Gastroesophageal sphincter (tissue), 3 donors: ENCODE measurements at regions not wholly inside any gene's neighbourhood (a gene's known extent, or its start where the extent isn't known, plus 50 kb on each side); places are given as distances from the start of the nearest gene placed in this dataset.

Experiments used
- POLR2A ChIP-seq, 2 donors: fragments of 450-650 bp; IDR thresholded peaks; one replicate each; pipeline ENCODE4 v1.6.1; 2017; ENCODE audit warnings: antibody characterized with exemption in 2 of 2, mild to moderate bottlenecking in 2 of 2, moderate library complexity in 1 of 2
- TF ChIP-seq, protein P1 (sequence below), 4 experiments: fragments of 200-600 bp in 2 of 4; fragments of 450-650 bp in 2 of 4; sonication (generic) in 1 of 4; IDR thresholded peaks; one replicate each; pipeline ENCODE4 v1.5.1; 2017 to 2019; ENCODE audit warnings: antibody characterized with exemption in 4 of 4, mild to moderate bottlenecking in 2 of 4, moderate library complexity in 2 of 4

DNA sequence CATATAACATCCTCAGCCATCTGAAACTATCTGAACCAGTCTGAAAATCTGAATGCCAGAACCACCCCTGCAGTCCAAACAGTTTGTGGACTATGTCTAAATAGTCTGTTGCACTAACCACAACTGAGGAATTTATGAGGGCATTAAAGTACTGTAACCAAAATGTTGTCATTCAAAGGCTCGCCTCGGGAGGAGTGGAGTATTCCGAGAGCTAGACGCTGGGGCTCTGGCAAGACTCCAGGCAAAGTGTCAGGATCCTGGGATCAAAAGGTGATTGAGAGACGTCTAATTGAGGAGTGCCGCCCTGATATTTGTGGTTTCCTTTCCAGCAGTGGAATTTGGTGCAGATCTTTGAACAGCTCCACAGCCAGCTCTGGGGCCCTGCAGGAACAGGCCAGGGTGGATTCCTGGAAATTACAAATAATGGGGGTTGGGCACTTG, 142.9 kb upstream of the MYOCD start:
- TF ChIP-seq, protein P1, sequence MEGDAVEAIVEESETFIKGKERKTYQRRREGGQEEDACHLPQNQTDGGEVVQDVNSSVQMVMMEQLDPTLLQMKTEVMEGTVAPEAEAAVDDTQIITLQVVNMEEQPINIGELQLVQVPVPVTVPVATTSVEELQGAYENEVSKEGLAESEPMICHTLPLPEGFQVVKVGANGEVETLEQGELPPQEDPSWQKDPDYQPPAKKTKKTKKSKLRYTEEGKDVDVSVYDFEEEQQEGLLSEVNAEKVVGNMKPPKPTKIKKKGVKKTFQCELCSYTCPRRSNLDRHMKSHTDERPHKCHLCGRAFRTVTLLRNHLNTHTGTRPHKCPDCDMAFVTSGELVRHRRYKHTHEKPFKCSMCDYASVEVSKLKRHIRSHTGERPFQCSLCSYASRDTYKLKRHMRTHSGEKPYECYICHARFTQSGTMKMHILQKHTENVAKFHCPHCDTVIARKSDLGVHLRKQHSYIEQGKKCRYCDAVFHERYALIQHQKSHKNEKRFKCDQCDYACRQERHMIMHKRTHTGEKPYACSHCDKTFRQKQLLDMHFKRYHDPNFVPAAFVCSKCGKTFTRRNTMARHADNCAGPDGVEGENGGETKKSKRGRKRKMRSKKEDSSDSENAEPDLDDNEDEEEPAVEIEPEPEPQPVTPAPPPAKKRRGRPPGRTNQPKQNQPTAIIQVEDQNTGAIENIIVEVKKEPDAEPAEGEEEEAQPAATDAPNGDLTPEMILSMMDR (IDR thresholded peaks at IDR 0.05) = no peak
- TF ChIP-seq POLR2A (IDR thresholded peaks at IDR 0.05) = no peak
